ENCODE measurements at regions not wholly inside any gene's neighbourhood (a gene's known extent, or its start where the extent isn't known, plus 50 kb on each side); places are given as distances from the start of the nearest gene placed in this dataset.
"Not testable (repeated sequence)": the region's sequence is repeated elsewhere in the genome, so short reads cannot be mapped to it uniquely, and the experiment has no call there.

GRCh38 chr9:64130325-64130724, 1154.7 kb downstream of the FOXD4L5 start:
- not testable (repeated sequence) for FAIRE-seq; DNase-seq (ENCODE audit: low spot score)

- FAIRE-seq: no peak
- no peak for DNase-seq (ENCODE audit: low spot score)
Measured at GRCh38 chr9:64128572-64128971, 1156.4 kb downstream of the FOXD4L5 start.

- not testable (repeated sequence) for FAIRE-seq; DNase-seq (ENCODE audit: low spot score)
Measured at GRCh38 chr9:64121602-64122001, 1163.4 kb downstream of the FOXD4L5 start.

- FAIRE-seq: not testable (repeated sequence)
Measured at GRCh38 chr9:64117329-64117728, 1167.7 kb downstream of the FOXD4L5 start.

GRCh38 chr9:64107867-64108266, 1177.1 kb downstream of the FOXD4L5 start:
- not testable (repeated sequence) for FAIRE-seq; DNase-seq (ENCODE audit: low spot score)

More at GRCh38 chr9:64117329-64117728, 1167.7 kb downstream of the FOXD4L5 start:
- DNase-seq (ENCODE audit: low spot score): not testable (repeated sequence)

GRCh38 chr9:64107211-64107610, 1177.8 kb downstream of the FOXD4L5 start:
- not testable (repeated sequence) for FAIRE-seq; DNase-seq (ENCODE audit: low spot score)

- not testable (repeated sequence) for FAIRE-seq; DNase-seq (ENCODE audit: low spot score)
Measured at GRCh38 chr9:64105193-64105592, 1179.8 kb downstream of the FOXD4L5 start.

- not testable (repeated sequence) for FAIRE-seq; DNase-seq (ENCODE audit: low spot score)
Measured at GRCh38 chr9:64101504-64101903, 1183.5 kb downstream of the FOXD4L5 start.

- not testable (repeated sequence) for DNase-seq (ENCODE audit: low spot score); FAIRE-seq
Measured at GRCh38 chr9:64100571-64101155, 1184.3 kb downstream of the FOXD4L5 start.

- FAIRE-seq; DNase-seq (ENCODE audit: low spot score): not testable (repeated sequence)
Measured at GRCh38 chr9:64085998-64086397, 1199.0 kb downstream of the FOXD4L5 start.

GRCh38 chr9:64071358-64072253, 1213.4 kb downstream of the FOXD4L5 start:
- not testable (repeated sequence) for FAIRE-seq; DNase-seq (ENCODE audit: low spot score)

- FAIRE-seq; DNase-seq (ENCODE audit: low spot score): not testable (repeated sequence)
Measured at GRCh38 chr9:64070611-64071357, 1214.2 kb downstream of the FOXD4L5 start.

- not testable (repeated sequence) for DNase-seq (ENCODE audit: low spot score); FAIRE-seq
Measured at GRCh38 chr9:64070083-64070482, 1214.9 kb downstream of the FOXD4L5 start.

GRCh38 chr9:64066736-64067368, 1218.2 kb downstream of the FOXD4L5 start:
- DNase-seq (ENCODE audit: low spot score) (no peak), FAIRE-seq (no peak)

GRCh38 chr9:64061013-64061627, 1223.9 kb downstream of the FOXD4L5 start:
- no peak for FAIRE-seq
- no peak for DNase-seq (ENCODE audit: low spot score)

GRCh38 chr9:64058070-64058469, 1226.9 kb downstream of the FOXD4L5 start:
- DNase-seq (ENCODE audit: low spot score); FAIRE-seq: not testable (repeated sequence)

- DNase-seq (ENCODE audit: low spot score): no peak
- no peak for FAIRE-seq
Measured at GRCh38 chr9:64057553-64057952, 1227.5 kb downstream of the FOXD4L5 start.

- FAIRE-seq; DNase-seq (ENCODE audit: low spot score): not testable (repeated sequence)
Measured at GRCh38 chr9:64028925-64029324, 1256.1 kb downstream of the FOXD4L5 start.

- not testable (repeated sequence) for FAIRE-seq; DNase-seq (ENCODE audit: low spot score)
Measured at GRCh38 chr9:64020696-64021491, 1264.1 kb downstream of the FOXD4L5 start.
